Urinary bladder (tissue), 3 donors: ENCODE measurements at regions not wholly inside any gene's neighbourhood (a gene's known extent, or its start where the extent isn't known, plus 50 kb on each side); places are given as distances from the start of the nearest gene placed in this dataset.

Experiments
- DNase-seq: peaks from one replicate; pipeline ENCODE4 v3.0.0-alpha.2; 2015; ENCODE audit errors: extremely low spot score
- H3K27ac ChIP-seq: one replicate; pipeline ENCODE4 v1.5.1; 2013; ENCODE audit warnings: low read depth, mild to moderate bottlenecking, moderate library complexity
- H3K36me3 ChIP-seq: one replicate; pipeline ENCODE4 v1.6.1; 2013; ENCODE audit warnings: mild to moderate bottlenecking, moderate library complexity; ENCODE audit not compliant: insufficient read depth
- H3K4me1 ChIP-seq: one replicate; pipeline ENCODE4 v1.6.1; 2013; ENCODE audit warnings: mild to moderate bottlenecking, moderate library complexity; ENCODE audit not compliant: insufficient read depth
- H3K4me3 ChIP-seq: one replicate; pipeline ENCODE4 v1.5.1; 2013; ENCODE audit warnings: low read depth, low read length
- WGBS: extraction: QIAGEN DNeasy Blood & Tissue Kit; methylation state at CpG from one replicate; pipeline ENCODE4 v1.1.7; 2013; 5-methylcytosine and 5-hydroxymethylcytosine counted together
- donor health status: healthy with polysubstance abuse.
- donor health status: healthy.

DNA sequence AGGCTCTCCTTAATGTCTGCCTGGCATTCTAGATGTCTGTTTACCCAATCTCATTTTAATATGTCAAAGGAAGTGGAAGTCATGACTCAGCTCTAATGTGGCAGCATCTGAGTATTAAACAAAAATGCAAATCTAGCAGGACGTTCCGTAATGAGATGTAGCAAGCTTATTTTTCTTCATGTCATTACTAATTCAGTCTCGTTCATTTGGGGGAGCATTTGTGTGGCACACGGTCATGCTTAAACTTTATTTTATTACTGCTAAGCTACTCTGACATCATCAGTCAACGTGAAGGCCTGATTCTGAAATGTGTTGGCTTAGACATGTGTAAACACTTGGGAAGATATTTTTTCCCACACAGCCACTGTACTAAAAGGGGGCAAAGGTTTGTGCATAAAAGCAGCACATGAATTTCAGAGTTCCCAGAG, 326.7 kb upstream of the TMPO start:
- H3K4me1 ChIP-seq, result no peaks in the 10 kb centered on the region
- no peak for DNase-seq
- H3K36me3 ChIP-seq, result no peaks in the 10 kb centered on the region
- H3K27ac ChIP-seq, result no peak overlapping the region
- H3K4me3 ChIP-seq, result no peak overlapping the region
- 27% methylated on average over 5 of the region's 5 CpGs for WGBS

DNA sequence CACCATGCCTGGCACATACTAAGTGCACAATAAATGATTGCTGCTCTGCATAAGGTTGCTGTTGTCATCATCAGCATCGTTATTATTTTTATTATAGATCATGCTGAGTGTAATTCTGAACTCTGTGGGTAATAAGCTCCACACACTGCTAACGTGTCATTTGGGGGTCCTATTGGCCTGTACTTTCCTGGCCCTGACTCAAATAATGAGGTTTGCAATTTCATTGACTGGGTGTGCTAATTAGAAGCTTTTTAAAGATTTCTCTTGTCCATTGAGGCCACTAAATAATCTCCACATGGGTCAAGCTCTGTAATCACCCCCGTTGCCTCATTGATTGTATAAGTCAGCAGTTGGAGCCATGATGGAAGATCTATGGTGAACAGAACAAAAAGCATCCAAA, 320.8 kb upstream of the TMPO start:
- Histone ChIP-seq H3K36me3 (no peaks in the 10 kb centered on the region), H3K4me1 (no peaks in the 10 kb centered on the region), H3K27ac (no peak overlapping the region), H3K4me3 (no peak overlapping the region)
- 89% methylated on average over 3 of the region's 3 CpGs for WGBS
- DNase-seq, result no peak

DNA sequence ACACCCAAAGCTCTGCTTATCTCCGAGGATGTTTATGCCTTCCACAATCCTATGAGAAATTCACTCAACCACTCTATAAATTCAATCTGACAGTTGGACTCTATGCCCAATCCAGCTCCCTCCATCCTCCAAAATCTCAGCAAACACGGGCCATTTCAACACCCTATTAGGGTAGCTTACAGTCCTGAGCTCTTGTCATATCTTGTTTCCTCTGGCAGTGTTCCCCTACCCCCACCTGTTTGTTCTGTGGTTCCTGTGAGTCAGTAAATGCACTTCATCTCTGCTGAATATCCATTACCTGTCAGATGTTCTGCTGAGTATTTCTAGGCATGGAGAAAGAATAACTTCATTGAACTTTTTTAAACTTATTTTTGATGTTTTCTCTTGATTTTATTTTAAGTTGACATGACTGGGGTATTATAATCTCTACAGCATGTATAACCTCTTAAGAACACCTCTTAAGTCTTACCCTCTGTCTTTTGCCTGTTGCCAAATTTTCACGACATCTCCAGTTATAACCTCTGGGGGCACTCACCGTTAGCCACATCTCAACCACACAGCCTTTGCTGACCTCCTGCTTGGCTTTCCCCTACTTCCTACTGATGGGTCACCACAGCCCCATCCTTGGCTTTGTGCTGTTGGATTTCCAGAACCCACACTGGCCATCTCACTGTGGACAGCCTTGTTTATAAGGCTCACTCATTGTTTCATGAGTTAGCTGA, 317.0 kb upstream of the TMPO start:
- 46% methylated on average over 4 of the region's 4 CpGs for WGBS
- no peak overlapping the region for H3K27ac ChIP-seq
- no peaks in the 10 kb centered on the region for H3K4me1 ChIP-seq
- H3K4me3 ChIP-seq, result no peak overlapping the region
- no peak for DNase-seq
- no peaks in the 10 kb centered on the region for H3K36me3 ChIP-seq

DNA sequence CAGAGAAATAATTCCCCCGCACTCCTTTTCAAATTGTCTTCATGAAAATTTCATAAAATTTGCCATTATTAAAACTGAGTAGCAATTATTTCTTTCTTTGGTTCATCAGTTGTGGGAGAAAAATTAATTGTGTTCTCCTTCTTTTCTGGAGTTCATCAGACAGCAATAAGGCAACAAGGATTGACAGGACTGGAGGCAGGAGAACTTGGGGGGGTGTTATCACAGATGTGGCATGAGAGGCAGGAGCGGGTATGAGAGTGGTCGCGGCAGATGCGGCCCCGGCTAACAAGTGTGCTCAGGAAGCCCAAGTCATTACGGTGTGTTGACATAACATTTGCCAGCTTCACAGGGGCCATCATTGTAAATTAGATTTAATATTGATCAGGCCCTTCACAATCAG, 306.6 kb upstream of the TMPO start:
- no peak for DNase-seq

DNA sequence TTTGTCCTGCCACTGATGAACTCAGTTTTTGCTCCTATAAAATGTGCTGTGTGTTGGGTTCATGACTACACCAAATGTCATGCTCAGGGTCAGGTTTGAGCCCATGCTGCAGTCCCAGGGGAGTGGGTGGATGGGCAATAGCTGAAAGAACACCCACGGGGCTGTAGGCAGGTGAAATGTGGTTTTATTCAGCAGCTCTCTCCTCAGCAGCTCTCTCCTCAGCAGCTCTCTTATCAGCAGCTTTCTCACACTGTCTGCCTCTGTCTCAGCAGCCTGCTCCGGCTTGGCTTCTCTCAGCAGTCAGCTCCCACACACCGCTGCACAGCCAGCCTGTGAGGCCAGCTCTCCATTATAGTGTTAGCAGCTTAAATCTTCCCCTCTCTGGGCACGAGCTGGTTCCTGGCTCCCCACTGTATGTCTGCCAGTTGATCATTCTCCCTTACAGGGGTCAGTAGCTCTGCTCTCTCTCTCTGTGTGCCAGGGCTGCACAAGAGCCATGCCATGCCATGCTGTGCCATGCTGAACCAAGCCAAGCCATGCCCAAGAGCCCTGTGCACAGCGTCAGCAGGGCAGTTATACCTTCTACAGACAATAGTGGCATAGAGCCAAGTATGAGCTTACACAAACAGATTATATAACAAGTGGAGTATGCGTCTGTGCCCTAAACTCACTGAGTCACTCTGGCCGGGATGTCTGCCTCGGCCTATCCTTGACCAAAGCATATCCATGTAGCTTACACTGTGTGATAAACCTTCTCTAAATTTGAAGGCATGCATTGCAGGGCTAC, 303.3 kb upstream of the TMPO start:
- Histone ChIP-seq H3K27ac (no peak overlapping the region), H3K36me3 (no peaks in the 10 kb centered on the region), H3K4me3 (no peak overlapping the region), H3K4me1 (no peaks in the 10 kb centered on the region)
- DNase-seq, result no peak
- WGBS, result 72% methylated on average over 8 of the region's 8 CpGs

More for the DNA sequence above, 306.6 kb upstream of the TMPO start:
- H3K36me3 ChIP-seq, result no peaks in the 10 kb centered on the region
- H3K27ac ChIP-seq, result no peak overlapping the region
- no peaks in the 10 kb centered on the region for H3K4me1 ChIP-seq
- 75% methylated on average over 7 of the region's 7 CpGs for WGBS
- H3K4me3 ChIP-seq, result no peak overlapping the region

DNA sequence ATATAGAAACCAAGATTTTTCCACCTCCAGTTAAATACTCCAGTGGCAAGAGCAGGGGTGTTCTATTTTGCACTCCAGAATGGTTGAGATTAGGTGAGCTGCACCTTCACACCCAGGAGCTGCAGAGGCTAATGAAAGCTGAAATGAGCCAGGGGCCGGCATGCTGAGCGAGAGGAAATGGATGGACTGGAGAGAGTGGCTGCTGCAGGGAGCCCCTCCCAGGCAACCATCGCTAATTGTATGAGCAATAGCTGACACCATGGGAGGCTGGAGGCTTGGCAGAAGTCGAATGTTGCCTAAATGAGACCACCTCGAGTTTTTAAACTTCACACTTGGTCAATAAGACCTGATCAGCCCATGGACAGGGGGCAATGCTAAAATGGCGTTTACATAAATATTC, 301.8 kb upstream of the TMPO start:
- 57% methylated on average over 6 of the region's 6 CpGs for WGBS
- Histone ChIP-seq H3K4me3 (no peak overlapping the region), H3K4me1 (no peaks in the 10 kb centered on the region), H3K36me3 (no peaks in the 10 kb centered on the region), H3K27ac (no peak overlapping the region)
- DNase-seq, result no peak

DNA sequence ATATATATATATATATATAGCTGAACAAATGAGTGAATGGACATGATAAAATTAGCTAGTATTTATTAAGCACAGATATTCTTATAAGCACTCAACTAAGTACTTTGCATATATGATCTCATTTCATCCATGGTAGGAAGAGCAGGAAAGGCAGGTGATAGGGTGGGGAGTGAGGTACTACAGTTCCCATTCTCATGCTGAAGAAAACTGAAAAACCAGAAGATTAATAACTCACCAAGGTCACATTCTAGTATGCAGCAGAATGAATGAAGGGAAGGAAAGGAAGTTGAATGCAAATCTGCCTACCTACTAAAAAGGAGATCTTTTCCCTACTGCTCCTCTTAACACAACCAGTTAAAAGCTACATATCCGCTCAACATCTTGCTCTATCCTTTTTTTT, 298.1 kb upstream of the TMPO start:
- H3K4me3 ChIP-seq, result no peak overlapping the region
- no peak overlapping the region for H3K27ac ChIP-seq
- H3K36me3 ChIP-seq, result no peaks in the 10 kb centered on the region
- no peak for DNase-seq
- no peaks in the 10 kb centered on the region for H3K4me1 ChIP-seq
- 93% methylated on average over 1 of the region's 1 CpG for WGBS

DNA sequence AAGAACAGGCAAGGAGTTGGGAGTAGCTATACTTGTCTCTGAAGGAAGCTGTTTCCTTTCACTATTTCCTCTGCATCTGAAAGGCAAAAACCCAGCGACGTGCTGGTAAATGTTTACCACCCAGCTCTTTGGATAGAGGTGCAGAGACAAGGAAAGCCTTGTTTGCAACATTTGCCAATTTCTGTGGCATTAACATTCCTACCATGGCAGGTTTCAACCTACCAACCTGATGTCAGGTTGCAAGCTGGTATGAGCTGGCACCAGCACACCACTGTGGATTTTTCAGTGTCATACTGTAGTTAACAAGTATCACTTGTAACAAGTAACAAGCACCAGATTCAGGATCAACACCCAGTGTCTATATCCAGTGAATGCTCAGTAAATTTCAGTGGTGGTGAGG, 294.8 kb upstream of the TMPO start:
- H3K27ac ChIP-seq, result no peak overlapping the region
- H3K4me1 ChIP-seq, result no peaks in the 10 kb centered on the region
- whole genome bisulfite sequencing, result 49% methylated on average over 2 of the region's 2 CpGs
- DNase-seq, result no peak
- no peak overlapping the region for H3K4me3 ChIP-seq
- H3K36me3 ChIP-seq, result no peaks in the 10 kb centered on the region

DNA sequence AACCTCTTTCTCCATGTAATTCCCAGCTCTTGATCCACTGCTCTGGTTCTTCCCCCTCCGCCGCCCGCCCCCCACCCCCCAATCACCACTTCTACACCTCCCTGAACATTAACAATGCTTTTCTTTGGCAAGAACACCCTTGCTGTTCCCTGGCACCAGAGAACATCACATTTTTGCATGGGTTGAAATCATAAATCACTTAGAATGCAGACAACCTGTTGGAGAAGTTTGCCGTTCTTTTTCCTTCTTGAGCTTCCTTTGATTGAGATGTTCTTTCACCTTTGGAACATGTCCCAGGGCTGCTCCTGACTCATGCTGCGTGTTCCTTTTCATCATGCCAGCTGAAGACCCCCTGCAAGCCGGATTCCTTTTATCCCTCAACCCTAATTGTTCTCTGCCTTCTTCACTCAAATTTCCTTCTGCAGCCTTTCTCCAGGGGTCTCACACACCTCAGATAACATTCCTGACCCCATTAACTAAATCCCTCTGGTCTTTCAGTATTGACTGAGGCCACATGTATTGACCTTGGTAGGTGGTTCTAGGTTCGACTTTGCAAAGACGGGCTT, 294.1 kb upstream of the TMPO start:
- Histone ChIP-seq H3K4me3 (no peak overlapping the region), H3K4me1 (no peaks in the 10 kb centered on the region), H3K27ac (no peak overlapping the region), H3K36me3 (no peaks in the 10 kb centered on the region)
- DNase-seq, result no peak
- WGBS, result 73% methylated on average over 8 of the region's 8 CpGs

DNA sequence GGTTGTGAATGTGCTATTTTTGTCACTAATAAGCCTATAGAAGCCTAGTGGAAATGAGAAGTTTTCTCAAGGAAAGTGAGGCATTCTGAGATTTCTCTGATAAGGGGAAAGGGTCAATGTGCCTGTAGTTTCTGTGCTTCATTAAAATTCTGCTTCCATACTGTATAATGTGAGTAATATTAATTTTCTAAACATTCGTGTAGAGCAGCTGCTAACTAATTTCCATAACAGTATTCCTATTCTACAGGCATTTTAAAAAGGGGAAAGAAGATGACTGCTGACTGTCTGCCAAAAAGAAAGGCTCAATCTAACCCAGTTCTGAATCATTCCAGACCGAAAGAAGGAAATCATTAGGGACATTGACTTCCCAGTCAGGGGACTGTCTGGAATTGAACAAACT, 293.3 kb upstream of the TMPO start:
- no peak for DNase-seq
- no peaks in the 10 kb centered on the region for H3K36me3 ChIP-seq
- WGBS, result 79% methylated on average over 2 of the region's 2 CpGs
- no peak overlapping the region for H3K27ac ChIP-seq
- H3K4me3 ChIP-seq, result no peak overlapping the region
- no peaks in the 10 kb centered on the region for H3K4me1 ChIP-seq

DNA sequence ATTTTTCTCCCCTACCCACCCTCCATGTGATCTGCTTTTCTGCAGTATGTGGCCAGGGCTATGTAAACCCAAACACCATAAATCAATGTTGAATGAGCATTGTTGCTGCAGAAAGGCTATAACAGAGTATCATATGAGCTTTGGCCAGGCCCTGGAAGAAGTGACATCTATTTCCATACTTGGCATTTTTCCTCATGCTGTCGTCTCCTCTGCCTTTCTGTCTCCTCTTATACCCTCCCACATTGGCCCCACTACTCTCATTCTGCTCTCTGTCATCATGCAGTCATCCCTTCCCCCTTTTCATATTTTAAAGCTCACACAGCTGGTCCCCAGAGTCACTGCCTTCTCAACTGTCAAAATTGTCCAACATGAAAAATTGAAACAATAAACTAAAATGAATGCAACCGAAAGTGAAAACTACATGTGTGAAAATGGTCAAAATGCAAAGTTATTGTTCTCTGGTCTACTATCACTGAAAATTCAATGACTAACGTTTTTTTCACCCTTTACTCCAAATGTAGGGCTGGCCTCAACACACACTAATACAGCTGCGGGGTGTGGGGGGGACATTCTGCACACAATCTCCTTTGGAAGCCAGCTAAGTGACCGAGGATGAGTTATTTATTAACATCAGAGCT, 290.7 kb upstream of the TMPO start:
- Histone ChIP-seq H3K4me3 (no peak overlapping the region), H3K27ac (no peak overlapping the region), H3K4me1 (no peaks in the 10 kb centered on the region), H3K36me3 (no peaks in the 10 kb centered on the region)
- WGBS, result 57% methylated on average over 5 of the region's 5 CpGs
- no peak for DNase-seq

DNA sequence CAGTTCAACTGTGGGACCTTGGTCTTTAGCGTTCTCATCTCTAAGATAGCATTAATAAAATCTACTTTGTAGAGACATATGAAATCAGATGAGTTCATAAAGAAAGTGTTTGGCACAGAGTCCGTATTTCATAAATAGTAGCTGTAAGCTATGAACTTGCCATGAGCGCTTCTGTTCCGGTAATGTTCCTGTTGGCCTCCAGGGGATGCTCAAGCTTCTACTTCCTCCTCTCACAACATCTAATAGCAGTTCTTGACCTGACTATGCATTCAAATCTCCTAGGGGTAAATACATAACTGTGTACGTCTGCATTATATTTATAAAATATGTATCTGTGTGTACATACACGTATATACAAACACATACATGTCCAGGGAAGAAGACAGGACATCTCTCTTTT, 288.2 kb upstream of the TMPO start:
- WGBS, result 69% methylated on average over 6 of the region's 6 CpGs
- no peaks in the 10 kb centered on the region for H3K4me1 ChIP-seq
- DNase-seq, result no peak
- H3K4me3 ChIP-seq, result no peak overlapping the region
- H3K27ac ChIP-seq, result no peak overlapping the region
- no peaks in the 10 kb centered on the region for H3K36me3 ChIP-seq

DNA sequence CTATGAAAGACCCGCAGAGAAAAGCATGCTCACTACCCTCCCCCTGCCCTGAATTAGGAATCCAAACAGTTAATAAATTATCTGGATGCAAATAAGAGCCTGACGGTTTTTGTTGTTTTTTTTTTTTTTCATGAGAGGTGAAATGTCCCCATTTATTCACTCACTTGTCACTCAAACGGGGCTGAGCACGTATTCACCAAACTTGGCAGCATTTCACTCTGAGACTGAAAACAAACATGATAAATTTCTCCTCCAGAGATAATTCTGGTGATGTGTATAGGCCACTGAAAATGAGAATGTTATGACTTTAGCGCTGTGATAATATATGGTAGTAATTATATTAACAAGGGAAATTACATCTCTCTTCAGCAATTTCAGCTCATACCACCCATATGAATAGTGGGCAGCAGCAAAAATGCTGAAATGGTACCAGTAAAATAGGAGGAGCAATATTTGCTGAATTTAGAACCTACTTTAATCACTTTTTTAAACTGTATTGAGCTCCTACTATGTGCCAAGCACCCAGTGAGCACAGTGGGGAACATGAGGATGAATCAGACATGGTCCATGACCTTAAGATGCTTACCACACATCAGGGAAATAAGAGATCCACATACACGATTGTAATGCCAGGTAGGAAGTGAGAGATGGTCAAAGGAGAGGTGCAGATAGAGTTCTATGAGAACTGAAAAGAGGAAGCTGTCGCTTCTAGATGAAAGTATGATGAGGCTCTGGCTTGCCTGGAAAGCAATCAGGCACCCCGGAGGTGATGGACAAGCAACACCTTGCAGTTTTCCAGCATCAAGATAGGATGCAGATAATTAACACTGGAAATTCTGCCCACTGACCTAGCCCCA, 286.5 kb upstream of the TMPO start:
- Histone ChIP-seq H3K36me3 (no peaks in the 10 kb centered on the region), H3K4me1 (no peaks in the 10 kb centered on the region), H3K4me3 (no peak overlapping the region), H3K27ac (no peak overlapping the region)
- DNase-seq, result no peak
- WGBS, result 53% methylated on average over 8 of the region's 8 CpGs
